ENCODE measurements at regions not wholly inside any gene's neighbourhood (a gene's known extent, or its start where the extent isn't known, plus 50 kb on each side); places are given as distances from the start of the nearest gene placed in this dataset.
"Not testable (repeated sequence)": the region's sequence is repeated elsewhere in the genome, so short reads cannot be mapped to it uniquely, and the experiment has no call there.

DNA sequence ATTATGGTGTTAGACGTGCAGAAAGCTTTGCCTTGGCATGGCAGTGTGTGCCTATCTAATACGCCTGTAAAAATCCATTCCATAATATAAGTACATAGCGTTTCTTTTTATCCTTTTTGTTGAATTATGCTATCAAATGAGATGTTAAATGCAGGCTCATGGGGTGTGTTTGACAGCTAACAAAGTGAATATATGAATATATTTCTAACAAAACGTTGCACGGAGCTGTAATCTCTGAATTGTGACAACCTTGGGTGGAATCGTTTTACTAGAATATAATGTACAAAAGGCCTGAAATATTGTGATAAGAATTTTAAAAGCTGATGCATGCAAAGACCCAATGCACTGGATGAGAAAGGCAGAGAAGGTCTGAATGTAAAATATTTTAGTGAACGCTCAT lies 763.7 kb upstream of the TMEM132C start:
- no peak for DNase-seq (ENCODE audit: low read depth)

DNA sequence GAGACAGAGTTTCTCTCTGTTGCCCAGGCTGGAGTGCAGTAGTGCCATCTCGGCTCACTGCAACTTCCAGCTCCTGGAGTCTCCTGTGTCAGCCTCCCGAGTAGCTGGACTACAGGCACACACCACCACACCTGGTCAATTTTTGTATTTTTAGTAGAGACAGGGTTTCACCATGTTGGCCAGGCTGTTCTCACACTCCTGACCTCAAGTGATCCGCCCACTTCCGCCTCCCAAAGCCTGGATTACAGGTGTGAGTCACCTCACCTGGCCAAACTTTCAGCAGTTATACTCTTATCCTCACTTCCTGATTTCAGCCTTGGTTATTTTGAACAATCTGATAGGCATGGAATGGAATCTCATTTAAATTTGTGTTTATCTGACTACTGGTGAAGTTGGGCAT lies 763.0 kb upstream of the TMEM132C start:
- not testable (repeated sequence) for DNase-seq (ENCODE audit: low read depth)

DNA sequence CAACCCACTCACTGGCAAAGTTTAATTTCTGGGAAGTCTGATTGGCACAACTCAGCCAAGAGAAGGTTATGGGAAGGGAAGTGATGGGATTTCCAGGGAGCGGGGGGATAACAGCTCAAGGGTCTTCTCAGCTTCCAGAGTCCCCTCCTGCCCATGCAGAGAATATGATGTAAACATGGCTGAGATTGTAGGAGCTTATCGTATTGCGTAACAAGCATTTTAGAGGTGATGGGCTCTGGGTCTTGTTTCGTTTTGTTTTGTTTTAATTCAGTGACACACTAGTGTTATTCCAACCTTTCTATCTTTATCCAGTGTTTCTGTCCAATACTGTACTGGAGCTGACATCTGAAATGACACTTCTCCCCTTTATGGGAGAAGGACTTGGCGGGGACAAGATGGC lies 762.1 kb upstream of the TMEM132C start:
- no peak for DNase-seq (ENCODE audit: low read depth)

DNA sequence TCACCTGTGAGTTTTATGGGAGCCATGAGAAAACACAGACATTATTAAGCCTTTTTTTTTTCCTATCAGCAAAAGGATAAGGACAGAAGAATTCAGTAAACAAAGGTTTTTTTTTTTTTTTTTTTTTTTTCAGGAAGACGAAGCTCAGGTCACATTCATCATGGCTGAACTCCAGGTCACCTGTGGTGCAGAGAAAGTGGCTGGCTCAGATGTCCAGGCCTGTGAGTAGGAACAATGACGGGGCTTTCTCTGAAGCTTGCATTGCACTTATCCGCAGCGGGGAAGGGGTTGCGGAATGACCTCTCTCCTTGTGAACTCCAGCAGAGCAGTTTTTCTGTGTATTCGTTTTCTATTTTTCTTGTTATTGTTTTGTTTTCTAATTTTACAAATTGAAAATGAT lies 759.6 kb upstream of the TMEM132C start:
- no peak for DNase-seq (ENCODE audit: low read depth)

- peak; percentile 67 for DNase-seq (ENCODE audit: low read depth)
These were observed 757.7 kb upstream of the TMEM132C start for GRCh38 chr12:127509066-127509778.

- peak; percentile 67 for DNase-seq (ENCODE audit: low read depth)
These were observed 751.0 kb upstream of the TMEM132C start for GRCh38 chr12:127515941-127516340.

GRCh38 chr12:127516467-127516866 lies 750.5 kb upstream of the TMEM132C start:
- DNase-seq (ENCODE audit: low read depth): peak; percentile 45

DNA sequence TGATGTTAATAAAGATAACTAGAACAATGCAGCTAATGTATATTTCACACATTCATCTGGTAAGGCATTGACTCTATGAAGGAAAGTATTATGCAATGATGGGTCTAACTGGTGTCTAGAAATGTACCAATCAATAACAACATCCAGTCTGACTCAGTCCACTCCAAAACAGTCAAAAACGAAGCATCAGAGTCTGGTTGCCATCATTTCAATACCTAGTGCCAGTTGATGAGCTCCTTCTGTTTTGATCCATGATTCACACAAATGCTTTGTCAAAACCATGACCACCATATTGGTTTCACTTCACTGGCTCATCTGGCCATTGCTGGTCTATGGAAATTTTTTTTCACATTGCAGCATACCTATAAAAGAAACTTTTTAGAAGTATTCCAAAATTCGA lies 747.2 kb upstream of the TMEM132C start:
- DNase-seq (ENCODE audit: low read depth): no peak

DNA sequence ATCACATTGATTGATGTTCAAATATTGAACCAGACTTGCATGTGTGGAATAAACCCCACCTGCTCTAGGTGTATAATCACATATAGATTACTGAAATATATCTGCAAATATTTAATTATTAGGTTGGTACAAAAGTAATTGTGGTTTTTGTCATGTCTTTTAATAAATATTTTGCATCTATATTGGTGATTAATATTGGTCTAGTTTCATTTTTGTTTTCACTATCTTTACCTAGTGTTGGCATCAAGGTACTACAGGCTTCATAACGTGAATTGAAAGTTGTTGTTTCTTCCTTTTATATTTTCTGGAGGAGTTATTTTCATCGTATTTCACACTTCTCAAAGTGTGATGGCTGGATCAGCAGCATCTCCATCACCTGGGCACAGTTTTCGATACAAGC lies 740.0 kb upstream of the TMEM132C start:
- no peak for DNase-seq (ENCODE audit: low read depth)

DNA sequence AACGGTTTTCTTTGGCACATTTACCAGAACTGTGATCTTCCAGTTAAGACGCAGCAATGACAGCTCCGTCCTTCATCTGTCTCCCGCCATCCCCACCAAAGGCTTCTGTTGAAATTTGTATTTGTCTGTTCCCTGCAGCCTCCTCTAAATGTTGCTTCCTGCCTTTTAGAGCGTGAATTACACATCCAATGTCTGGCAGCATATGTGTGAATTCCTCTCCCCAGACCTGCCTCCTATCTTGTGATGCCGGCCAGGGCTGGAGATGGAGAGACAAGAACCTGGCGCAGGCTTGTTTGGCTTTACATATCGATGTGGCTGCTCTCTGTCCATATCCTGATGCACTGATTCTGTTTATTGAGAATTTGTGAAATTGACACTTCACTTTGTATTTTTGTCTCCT lies 738.4 kb upstream of the TMEM132C start:
- DNase-seq (ENCODE audit: low read depth): no peak

DNA sequence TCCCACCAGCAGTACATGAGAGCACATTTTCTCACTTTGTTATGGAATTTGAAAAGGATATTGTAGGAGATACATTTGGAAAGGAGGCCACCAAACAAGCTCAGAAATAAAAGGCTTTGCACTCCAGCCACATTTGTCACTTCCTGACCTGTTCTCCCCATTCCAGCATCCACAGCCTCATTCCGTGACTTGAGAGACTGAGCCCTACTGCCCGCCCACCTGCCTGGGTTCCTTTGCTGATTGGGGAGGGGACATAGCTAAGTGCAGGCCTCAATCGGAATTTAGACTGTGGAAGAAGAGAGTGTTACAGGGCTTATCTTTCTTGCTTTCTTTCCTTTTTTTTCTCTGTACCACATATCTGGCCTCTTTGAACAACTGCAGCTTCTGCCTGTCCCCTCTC lies 735.4 kb upstream of the TMEM132C start:
- DNase-seq (ENCODE audit: low read depth): no peak

DNA sequence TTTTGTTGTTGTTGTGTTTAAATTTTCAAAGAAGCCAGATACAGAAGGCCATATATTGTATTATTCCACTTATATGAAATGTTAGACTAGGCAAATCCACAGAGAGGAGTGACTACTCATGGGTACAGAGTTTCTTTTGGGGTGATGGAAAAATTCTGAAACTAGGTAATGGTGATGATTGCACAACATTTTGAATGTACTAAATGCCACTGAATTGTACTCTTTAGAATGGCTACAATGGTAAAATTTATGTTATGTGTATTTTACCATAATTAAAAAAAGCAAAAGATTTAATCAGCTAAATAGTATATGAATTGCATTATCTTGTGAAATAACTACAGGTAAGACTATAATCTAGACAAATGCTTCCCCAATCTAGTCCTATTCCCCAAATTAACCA lies 733.6 kb upstream of the TMEM132C start:
- no peak for DNase-seq (ENCODE audit: low read depth)

- DNase-seq (ENCODE audit: low read depth): no peak
These were observed 730.0 kb upstream of the TMEM132C start for GRCh38 chr12:127536833-127537428.

- DNase-seq (ENCODE audit: low read depth): no peak
These were observed 728.7 kb upstream of the TMEM132C start for GRCh38 chr12:127538316-127538715.

GRCh38 chr12:127539226-127539858 lies 727.6 kb upstream of the TMEM132C start:
- no peak for DNase-seq (ENCODE audit: low read depth)

GRCh38 chr12:127542391-127542790 lies 724.6 kb upstream of the TMEM132C start:
- no peak for DNase-seq (ENCODE audit: low read depth)

DNA sequence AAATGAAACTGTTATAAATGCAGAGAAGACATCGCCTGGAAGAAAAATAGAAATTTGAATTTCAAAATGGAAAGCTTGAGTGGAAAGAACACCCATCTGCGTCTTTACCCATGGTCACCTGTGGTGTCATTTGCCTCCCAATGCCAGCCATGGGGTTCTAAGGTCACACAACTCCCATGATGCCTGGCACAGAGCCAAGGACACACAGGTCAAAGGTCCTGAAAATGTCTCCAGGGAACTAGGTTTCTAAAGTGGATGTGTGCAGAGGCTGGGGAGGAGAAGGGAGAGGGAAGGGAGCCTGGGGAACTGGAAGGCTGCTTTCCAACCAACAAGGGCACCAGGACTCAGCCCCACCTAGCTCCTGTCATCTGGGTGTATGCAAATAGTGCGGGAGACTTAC lies 724.0 kb upstream of the TMEM132C start:
- DNase-seq (ENCODE audit: low read depth): no peak

- DNase-seq (ENCODE audit: low read depth): peak; percentile 58
These were observed 720.1 kb upstream of the TMEM132C start for GRCh38 chr12:127546721-127547505.

GRCh38 chr12:127548123-127548553 lies 718.8 kb upstream of the TMEM132C start:
- DNase-seq (ENCODE audit: low read depth): peak; percentile 91

DNA sequence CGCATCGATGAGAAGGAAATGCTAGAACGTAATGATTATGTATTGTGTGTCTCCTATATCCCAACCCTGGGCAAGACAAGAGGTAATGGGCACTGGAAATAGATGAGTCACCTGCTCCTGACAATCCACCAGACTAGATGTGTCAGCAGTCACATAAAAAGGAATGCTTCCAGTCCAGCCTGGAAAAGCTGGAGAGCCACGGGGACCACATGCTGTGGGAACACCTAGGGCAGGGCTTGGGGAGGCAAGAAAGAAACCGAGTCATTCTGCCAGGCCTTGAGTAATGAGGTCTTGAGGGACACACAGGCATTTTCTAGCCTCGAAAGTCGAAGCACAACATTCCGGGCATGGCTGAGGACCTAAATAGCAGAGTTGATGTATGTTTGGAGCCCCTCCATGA lies 716.7 kb upstream of the TMEM132C start:
- DNase-seq (ENCODE audit: low read depth): peak; percentile 90

- no peak for DNase-seq (ENCODE audit: low read depth)
These were observed 714.1 kb upstream of the TMEM132C start for GRCh38 chr12:127552838-127553237.

- no peak for DNase-seq (ENCODE audit: low read depth)
These were observed 711.9 kb upstream of the TMEM132C start for GRCh38 chr12:127555071-127555470.
